NCI-H774 (cell line): ENCODE measurements at regions not wholly inside any gene's neighbourhood (a gene's known extent, or its start where the extent isn't known, plus 50 kb on each side); places are given as distances from the start of the nearest gene placed in this dataset.
"Not testable (repeated sequence)": the region's sequence is repeated elsewhere in the genome, so short reads cannot be mapped to it uniquely, and the experiment has no call there.

Experiments
- DNase-seq: peaks from one replicate; lab custom pipeline; 2025; lab: John Stamatoyannopoulos, UW

DNA sequence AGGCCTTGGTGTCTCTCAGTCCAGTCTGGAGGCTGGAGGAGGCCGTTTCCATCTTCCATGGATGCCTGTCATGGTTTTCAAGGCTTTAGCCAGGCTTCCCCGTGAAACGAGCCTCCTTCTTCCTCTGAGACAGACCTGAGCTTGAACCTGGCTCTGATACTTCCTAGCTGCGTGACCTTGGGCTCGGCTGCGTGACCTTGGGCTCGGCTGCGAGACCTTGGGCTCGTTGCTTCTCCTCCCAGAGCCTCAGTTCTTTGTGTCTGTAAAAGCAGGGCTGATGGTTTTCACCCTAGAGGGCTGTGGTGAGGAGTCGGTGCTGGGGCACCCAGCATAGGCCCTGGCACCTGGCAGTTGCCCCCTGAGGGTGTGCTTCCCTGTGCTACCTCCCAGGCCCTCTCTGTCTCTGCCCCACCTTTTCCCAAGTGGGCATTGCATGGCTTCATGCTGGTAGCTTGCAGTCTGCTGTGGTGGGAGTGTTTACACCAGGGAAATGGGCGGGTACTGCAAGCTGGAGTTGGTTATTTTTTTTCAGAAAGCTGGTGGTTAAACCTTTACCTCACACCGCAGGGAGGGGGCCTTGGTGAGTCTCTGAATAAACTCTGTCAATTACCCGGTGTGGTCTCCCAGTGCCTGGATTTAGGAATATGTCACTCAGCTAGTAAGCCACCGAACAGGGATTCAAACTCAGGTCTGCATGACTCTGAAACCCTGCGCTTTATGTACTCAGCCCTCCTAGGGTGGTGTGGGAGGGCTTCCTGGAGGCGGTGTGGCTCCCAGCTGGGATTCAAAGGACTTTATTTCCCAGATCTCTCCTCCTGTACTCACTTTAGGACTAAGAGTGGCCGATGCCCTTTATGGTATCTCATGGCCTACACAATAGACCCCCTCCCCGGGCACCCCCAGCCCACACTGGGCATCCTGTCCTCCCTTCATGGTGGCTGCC lies 129.0 kb upstream of the CIBAR2 start:
- DNase-seq = no peak

DNA sequence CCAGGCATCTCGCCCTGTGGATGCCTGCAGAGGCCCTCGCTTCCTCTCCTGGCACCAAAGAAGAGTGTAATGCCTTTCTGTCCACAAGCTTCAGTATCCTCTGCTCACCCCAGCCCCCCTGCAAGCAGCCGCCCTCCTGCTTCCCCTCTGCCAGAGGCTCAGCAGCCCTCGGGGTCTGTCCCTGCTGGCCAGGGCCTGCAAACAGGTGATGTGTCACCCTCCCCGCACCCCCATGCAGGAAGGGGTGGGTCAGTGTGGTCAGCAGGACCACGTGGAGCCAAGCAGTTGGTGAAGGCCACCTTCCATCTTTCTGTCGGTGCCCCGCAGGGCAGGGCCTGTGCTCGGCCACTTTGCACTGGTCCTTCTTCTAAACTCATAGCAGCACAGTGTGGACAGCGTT lies 129.9 kb upstream of the CIBAR2 start:
- DNase-seq = no peak

DNA sequence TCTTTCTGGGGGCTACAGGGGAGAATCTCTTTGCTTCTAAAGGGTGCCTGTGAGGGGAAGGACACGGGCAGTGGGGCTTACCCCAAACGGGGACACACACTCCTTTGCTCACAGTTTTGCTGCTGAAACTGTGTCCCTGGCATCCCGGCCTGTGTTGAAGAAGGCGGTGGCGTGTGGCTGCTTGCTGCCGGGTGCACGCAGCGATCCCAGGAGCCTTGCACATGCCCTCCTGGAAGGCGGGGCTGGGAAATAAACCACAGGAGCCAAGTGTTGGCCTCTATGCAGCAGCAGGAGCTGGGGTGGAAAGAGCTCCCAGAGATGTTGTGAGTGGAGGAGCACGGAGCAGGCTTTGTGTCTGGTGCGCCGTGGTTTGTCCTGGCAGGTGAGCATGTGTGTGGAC lies 131.0 kb upstream of the CIBAR2 start:
- DNase-seq = no peak

DNA sequence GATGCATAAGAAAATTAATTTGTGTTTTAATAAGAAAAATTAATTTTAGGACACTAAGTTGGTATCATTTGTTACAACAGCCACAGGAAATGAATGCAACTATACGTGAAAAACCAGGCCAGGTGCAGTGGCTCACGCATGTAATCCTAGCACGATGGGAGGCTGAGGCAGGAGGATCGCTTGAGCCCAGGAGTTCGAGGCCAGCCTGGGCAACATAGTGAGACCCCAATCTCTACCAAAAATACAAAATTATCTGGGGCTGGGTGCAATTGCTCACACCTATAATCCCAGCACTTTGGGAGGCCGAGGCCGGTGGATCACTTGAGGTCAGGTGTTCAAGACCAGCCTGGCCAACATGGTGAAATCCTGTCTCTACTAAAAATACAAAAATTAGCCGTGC lies 132.2 kb upstream of the CIBAR2 start:
- not testable (repeated sequence) for DNase-seq

DNA sequence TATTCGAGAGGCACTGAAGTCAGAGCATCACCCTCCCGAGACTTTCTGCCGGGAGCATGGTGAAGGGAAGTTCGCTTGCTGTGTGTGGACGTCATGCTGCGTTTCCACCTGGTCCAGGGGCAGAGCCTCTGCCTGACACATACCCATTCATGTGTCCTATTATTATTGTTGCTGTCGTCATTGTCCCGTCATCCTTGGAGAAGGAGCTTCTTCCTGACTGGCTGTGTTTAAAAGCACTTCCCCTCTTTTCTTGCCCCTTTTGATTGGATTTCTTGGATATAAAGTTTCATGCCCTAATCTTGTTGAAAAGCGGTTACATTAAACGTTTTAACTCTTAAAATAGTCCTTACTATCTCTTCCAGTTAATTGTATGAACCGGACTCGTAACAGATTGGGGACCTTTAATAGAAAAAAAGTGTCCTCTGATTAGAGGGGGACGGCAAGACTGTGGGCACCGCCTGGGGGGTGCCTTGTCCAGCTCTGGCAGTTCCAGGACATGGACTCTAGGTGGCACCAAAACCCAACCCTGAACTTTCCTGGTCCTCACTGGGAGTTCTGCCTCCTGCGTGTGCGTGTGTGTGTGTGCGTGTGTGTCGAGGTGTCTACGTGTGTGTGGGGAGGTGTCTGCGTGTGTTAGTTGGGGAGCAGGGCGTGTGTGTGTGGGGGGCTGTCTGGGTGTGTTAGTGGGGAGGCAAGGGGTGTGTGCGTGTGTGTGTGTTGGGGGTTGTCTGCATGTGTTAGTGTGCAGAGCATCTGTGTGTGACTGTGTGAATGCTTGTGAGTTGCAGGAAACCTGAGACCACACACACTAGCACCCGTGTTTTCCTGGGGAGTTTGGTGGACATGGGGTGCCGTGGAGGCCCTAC lies 133.3 kb upstream of the CIBAR2 start:
- no peak for DNase-seq

DNA sequence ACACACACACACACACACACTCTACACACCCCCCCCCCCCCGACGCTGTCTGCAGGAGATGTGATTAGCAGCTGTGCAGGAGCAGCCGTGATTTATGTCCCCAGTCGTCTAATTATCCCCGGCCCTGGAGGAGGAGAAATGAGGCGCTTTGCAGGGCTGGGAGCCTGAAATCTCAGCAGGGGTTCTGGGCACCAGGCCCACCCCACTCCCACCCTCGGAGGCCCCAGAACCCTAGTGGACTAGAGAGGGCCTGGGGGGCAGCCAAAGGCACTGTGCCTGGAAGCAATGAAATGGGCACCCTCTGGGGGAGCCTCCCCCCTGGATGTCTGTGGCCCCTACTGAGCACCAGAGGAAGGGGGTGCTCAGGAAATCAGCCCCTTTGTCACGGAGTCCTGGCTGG lies 134.2 kb upstream of the CIBAR2 start:
- DNase-seq = no peak

DNA sequence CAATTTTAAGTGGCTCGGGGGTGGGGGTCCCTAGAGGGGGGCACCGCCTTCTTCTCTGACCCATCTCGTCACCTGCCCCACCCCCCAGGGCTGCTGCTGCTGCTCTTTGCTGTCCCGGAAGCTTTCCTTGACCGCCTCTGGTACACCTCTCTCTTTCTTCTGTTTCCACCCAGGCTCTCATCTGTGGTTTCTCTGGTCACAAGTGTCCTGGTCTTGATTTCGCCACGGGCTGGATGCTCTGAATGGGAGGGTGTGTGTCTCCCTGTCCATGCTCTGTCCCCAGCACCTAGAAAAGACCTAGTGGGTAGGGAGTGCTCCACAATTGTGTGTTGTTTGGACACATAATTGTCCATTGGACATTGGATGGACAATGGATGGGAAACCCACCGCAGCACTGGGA lies 134.7 kb upstream of the CIBAR2 start:
- no peak for DNase-seq

DNA sequence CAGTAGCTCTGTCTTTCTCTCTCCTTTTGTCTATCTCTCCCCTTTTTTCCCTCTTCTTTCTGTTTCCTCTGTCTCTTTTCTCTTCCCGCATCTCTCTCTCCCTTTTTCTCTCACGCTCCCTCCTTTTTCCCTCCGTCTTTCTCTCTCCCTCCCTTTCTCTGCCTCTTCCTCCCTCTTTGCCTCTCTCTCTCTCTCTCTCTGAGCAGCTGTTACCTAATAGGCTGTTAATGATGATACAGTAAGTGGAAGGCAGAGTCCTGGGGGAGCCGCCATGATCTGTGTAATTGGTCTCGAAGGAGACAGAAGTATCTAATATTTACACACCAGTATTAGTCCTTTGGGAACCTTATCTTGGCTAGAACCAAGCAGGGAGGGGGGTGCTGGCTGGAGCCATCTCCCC lies 136.1 kb upstream of the CIBAR2 start:
- no peak for DNase-seq

DNA sequence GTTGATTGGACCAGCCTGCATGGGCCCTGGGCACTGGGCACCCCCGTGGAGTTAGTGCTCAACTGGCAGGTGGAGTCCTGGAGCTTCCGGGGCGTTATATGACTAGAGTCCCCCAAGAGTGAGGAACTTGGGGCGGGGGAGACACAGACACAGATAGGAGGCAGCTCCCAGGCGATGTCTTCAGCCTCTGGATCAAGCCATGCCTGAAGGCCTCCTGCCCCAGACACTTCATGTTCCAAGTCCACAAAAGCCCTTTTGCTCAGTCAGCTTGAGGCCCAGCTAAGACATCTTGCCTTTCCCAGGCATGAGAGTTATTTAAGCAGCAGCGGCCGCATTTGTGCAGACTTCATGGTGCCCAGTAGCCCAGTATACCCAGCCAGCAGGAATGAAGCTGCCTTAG lies 136.6 kb upstream of the CIBAR2 start:
- no peak for DNase-seq

DNA sequence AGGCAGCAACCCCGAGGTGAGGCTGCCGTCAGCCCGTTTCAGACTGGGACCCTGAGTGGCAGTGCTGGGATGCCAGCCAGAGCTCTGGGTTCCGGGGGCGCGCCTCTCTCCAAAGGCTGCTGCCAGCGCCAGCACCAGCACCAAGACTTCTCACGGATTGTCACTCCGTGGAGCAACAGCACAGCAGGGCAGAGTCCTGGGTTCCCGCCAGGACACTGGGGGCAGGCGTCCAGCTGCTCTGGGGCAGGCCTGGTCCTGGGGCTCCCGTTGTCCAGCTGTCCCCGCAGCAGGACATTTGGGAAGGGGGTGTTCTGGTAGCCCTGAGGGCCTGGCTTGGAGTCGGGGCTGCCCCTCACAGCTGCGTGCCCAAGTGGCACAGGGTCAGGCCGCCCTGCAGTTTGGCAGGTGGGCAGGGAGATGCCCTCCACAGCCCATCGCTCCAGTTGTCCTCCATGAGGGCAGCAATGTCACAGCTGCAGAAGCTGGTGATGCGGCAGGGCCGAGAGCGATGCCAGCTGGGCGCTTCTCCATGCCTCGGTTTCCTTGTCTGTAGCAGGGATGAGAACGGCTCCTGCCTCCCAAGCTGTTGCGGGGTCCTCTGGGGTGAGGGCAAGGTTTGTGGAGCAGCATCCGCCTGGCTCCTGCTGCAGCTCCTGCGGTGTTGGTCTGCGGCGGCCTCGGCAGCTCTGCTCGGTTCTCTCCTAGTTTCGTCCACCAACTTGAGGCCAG lies 137.3 kb upstream of the CIBAR2 start:
- no peak for DNase-seq

DNA sequence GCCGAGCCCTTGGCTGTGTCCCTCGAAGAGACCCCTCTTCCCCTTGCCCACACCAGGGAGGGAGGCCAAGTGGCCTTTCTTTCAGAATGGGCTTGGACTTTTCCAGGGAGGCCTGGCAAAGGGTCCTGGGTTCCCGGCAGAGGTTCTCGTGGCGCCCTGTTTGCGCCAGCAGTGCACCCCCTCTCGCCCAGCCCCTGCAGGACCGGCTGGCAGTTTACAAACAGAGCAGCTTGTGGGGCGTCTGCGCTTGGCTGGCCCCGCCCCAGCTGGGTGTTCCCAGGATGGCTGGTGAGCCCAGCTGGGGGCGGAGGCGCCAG lies 137.8 kb upstream of the CIBAR2 start:
- DNase-seq = no peak

DNA sequence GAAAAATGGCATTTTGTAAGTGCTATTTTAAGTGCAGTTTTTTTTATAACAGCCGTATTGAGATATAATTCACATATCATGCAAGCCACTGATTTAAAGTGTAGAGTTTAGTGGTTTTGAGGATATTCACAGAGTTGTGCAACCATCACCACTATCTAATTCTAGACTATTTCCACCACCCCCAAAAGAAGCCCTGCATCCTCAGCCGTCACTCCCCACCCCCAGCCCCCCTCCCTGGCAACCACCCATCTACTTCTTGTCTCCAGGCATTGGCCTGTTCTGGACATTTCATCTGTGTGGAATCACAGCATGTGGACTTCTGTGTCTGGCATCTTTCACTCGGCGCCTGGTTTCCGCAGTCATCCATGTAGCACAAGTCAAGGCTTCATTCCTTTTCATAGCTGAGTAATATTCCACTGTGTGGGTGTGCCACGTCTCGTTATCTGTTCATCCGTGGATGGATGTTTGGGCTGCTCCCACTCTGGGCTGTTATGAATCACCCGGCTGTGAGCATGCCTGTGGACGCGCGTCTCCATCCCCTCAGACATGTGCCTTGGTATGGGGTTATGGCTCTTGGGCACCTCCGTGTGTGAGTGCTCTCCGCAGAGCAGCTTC lies 138.4 kb upstream of the CIBAR2 start:
- DNase-seq = no peak

DNA sequence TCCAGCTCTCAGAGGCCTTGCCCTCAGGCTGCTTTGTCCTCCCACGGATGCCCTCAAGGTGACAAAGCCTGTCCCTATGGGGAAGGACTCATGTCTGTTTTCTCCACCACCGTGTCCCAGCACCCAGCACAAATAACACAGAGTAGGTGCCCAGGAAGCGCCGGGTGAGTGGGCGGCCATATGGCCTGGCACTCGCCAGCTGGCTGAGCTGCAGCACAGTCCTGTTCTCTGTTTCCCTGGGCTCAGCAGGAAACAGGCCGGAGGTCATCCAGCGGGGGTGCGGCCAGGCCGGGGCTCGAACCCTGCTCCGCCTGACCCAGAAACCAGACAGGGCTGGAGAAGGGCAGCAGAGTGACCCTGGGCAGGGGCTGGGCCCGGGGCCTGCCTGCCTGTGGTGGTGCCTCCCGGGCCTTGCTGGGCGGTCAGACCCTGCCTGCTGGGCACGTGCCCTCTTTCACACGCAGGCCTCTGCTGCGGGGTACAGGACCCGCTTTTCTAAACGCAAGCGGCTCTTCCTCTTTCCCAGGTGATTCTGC lies 139.0 kb upstream of the CIBAR2 start:
- no peak for DNase-seq

DNA sequence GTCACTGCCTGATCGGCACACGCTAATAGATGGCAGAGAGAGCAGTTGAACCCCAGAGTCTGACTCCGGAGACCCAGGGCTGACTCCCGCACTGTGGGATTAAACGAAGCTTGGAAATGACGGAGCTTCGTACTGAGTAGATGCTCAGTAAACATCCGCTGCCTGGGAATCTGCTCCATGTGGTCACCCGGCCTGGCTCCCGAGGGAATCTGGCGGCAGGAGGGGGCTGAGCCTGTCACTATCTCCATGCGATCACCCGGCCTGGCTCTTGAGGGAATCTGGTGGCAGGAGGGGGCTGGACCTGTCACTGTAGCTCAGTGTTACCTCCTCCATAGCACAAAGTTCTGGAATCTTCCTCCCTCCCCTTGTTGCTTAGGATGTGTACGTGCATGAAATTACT lies 139.7 kb upstream of the CIBAR2 start:
- DNase-seq = no peak

DNA sequence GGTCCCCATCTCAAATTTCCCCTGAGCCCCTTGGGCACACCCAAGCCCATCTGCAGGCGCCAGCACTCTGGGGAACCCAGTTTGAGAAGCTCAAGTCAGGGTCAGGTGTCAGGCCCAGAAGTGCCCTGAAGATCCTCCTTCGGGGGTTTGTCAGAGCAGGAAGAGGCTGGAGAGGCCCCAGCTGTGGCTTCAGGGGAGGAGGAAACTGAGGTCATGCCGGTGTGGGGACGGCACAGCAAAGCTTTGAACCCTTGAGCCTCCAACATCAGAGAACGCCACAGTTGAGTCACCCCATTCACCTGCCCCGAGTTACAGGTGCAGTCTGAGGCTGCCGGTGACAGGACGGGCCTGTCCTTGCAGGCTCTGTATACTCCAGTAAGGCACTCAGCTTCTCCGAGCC lies 140.2 kb upstream of the CIBAR2 start:
- no peak for DNase-seq

DNA sequence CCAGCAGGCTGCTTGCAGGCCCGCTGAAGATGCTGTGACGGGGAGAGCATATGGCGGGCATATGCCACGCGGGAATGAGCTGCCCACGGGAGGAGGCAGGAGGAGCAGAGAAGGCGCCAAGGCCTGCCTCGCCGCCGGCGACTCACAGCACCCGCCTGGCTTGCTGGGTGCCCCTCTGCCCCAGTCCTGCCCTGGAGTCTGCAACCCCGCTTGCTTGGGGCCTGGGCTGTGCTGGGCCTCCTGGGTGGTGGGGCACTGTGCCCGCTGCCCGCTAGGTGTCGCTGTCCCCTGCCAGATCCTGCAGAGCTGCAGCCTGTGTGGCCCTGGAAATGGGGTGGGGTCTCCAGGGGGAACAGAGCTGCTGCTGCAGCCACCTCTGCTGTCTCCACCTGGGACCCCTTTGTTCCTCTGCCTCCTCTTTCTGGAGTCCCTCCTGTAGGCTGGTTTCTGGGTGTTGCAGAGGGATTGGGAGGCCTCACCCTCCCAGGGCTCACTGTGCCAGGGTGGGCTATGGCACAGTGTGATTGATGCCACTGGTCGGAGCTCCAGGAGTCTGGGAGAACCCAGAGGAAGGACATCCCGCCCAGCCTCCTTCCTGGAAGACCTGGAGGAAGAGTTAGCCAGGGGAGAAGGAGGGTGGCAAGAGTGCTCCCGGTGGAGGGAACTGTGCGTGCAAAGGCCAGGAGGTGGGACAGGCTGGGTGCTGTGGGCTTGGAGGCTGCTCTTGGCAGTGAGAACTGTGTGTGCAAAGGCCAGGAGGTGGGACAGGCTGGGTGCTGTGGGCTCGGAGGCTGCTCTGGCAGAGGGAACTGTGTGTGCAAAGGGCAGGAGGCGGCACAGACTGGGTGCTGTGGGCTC lies 141.0 kb upstream of the CIBAR2 start:
- DNase-seq = no peak

DNA sequence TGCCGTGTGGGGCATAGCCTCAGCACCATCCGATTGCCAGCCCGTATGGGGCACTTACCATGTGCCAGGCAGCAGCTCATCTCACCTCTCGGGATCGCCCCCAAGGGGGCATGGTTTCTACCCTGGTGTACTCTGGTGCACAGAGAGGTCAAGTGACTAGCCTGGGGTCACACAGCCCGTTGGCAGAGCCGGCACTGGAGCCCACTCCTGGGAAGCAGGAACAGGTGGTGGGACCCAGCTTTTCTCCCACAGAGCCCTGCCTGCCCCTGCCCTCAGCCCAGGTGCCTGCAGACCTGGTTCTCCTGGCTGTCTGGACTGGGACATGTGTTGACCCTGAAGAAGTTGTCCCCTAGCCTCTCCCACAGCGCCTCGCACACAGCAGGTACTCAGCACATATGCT lies 141.8 kb upstream of the CIBAR2 start:
- no peak for DNase-seq

DNA sequence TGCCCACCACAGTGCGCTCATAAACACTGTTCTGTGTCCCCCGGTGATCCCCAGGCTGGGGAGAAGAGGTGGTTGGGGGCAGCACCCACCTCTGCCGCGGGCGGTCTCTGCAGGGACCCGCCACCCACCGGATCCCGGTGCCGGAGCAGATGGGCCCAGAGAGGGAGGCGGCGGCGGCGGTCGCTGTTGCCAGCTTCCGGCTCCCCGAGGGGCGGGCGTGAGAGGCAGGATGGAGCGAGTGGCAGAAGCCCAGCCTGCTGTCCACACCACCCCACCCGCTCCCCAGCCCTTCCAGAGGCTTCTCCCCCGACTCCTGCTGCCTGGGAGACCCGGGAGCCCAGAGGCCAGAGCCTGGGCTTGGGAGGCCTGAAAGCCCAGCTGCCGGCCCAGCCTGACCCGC lies 142.6 kb upstream of the CIBAR2 start:
- DNase-seq = no peak

DNA sequence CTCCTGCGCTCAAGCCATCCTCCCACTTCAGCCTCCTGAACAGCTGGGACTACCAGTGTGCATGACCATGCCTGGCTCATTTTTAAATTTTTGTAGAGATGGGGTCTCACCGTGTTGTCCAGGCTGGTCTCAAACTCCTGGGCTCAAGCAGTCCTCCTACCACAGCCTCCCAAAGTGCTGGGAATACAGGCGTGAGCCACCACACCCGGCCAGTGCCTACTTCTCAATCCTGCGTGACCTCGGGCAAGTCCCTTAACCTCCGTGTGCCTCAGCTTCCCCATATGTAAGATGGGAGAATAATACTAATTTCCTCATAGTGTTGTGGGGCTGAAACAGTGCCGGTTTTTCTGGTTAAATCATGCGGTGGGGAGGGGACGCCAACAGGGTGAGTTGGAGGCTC lies 143.5 kb upstream of the CIBAR2 start:
- DNase-seq = no peak

DNA sequence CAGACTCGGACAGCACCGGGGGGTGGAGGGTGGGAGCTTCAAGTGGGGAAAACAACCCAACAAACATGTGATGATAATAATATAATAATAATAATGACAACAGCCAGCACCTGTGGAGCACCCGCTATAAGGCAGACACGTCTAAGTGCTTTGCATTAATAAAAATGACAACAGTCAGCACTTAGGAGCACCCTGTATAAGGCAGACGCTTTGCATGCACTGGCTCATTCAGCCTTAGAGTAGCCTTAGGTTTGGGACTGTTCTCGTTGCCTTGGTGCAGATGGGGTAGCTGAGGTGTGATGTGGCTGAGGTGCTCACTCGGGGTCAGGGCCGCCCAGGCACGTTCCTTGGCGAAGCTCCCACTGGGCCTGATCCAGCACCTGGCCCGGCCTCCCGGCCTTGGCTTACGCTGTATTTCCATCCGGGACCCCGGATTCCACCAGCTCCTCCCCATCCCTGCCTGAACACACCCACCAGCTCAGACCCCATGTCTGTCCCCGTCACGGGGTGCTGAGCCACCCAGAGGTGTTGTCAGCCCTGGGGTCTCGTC lies 144.0 kb upstream of the CIBAR2 start:
- no peak for DNase-seq

DNA sequence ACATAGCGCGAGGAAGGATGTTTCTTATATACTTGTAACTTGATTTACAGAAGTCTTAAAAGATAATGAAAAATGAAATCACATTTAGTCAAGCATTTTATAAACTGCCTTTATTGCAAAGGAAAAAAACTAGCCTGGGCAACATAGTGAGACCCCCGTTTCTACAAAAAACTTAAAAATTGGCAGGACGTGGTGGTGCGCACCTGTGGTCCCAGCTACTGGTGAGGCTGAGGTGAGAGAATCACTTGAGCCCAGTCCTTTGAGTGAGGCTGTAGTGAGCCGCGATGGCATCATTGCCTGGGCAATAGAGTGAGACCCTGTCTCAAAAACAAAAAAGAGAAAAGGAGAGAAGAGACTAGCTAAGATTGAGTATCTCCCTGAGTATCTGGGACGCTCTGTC lies 145.2 kb upstream of the CIBAR2 start:
- DNase-seq = no peak
